Stimulated activated CD8-positive, alpha-beta memory T cell treated with anti-CD3 and anti-CD28 coated beads, Interleukin-4, amount 100 ng/mL, for 1 hour (primary cell): ENCODE measurements at regions not wholly inside any gene's neighbourhood (a gene's known extent, or its start where the extent isn't known, plus 50 kb on each side); places are given as distances from the start of the nearest gene placed in this dataset.

Experiments
- DNase-seq, 2 donors: peaks; one replicate each; pipeline ENCODE4 v3.0.0-alpha.2; 2020; ENCODE audit warnings: low read depth in 2 of 2, low spot score in 1 of 2

DNA sequence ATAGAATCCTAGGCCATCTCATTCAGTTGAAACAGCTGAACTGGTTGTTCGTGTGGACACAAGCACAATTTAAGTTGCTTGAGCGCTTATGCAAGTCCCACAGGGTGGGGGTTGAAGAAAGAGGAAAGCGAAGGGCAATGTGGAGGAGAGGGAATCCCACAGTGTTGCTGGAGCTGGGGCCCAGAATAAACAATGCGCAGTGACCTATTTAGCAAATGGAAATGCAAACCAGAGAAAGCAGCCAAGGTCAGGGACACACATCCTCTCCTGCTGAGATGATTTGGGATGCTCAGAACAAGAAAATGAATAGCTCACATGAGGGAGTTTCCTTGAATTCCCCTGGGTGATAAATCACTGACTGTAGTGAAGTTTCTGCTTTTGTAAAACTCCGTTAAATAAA, 838.3 kb downstream of the TLE4 start:
- DNase-seq: no peak

DNA sequence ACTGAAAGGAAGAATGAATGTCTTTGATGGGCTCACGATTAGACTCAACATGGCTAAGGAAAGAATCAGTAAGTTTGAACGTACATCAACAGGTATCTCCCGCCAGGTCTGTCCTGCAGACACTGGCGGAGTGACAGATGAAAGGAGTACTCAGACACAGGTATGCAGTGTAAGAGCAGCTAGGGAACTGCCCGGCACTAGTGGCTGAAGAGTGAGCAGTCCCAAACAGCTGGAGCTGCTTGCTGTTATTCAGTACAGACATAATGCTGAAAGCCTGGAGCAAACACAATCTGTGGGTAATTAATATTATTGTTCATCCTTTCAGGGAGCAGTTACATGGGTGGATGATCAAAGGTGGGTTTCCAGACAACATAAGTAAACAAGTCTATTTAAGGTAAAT, 835.5 kb downstream of the TLE4 start:
- DNase-seq: no peak

DNA sequence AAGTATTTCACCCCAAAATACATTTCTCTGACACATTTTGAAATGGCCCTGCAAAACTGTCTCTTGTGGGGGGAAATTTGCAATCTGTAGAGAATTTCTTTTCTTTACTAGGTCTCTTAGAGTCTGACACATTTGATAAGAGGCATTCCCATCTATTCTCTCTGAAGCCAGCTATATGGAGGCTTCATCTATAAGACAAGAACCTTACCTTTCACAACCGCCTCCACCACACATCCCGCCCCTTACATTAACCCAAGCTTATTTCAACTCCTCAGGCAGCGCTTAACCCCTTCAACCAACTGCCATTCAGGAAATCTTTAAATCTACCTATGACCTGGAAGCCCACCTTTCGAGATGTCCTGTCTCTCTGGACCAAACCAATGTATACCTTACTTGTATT, 829.5 kb downstream of the TLE4 start:
- DNase-seq: no peak

DNA sequence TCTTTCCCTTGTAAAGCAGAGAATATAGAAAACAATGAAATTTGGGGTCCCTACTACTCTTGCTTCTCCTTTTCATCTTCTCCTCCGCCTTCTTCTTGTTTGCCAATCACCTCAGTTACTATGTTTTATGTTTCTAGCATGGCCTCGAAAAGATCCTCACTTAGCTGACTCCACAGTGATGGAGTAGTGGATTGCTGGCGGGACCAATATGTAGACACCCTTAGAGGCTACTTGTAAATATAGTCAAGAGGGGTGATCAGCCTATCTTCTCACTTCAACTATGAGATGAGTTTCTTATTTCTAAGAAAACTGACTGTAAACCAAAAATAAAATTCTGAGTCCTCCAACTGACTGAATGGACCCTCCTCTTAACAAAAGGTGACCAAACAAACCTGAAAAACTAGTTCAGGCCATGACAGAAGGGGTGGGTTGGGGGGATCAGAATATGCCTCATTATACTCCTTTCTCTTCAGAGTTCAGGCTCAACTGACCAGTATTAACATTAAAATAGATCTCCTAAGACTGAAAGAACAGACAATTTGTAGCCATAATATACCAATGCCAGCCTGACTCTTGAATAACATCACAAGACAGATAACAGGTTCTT, 829.0 kb downstream of the TLE4 start:
- no peak for DNase-seq

DNA sequence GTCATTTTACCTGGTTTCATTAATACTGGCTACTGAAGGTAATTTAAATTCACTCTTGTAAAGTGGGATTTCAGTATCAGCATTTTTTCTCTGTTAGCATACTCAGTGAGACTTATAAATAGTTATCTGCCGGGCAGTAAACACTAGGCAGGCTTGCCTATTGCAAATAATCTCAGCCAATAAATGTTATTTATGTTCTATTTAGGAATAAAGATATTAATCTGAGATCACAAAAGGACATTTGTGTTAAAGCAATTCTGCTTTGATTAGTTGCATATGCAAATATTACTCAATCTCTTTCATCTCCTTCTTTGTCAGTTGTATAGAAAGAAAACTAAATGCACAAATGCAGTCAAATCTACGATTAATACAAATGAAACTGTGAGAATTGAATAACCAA, 827.8 kb downstream of the TLE4 start:
- DNase-seq: no peak

DNA sequence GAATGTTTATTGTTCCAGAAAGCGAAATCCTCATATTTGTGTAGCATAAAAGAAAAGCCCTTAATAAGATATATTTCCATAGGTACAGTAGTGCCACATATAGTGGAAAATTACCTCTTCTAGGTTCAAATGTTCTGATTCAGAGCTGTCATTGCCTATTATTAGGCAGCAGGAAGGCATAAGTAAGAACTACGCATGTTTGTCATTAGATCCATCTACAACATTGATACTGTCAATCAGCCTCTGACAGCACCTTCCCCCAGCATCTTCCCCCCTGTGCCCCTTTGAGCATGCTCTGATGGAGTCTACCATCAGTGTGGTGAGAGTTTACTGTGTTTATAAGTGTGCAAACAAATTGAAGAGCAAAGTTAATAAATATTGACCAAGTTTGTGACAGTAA, 816.1 kb downstream of the TLE4 start:
- DNase-seq: no peak

DNA sequence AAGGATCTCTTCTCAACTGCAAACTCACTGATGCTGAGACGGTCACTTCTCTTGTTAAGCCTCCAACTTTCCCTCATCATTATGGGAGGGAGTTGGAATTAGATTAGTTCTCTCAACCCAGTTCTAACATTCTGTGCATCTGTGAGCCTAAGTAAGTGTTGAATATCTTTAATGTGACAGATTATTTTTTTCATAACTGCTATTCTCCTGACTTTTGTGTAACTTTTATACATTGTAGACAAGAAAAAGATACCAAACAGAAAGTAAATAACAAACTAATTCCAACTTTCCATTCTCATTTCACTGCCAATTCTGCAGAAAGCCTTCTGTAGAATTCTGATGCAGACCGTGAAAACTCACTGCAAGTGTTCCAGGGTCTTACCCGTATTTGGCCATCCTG, 813.5 kb downstream of the TLE4 start:
- no peak for DNase-seq

DNA sequence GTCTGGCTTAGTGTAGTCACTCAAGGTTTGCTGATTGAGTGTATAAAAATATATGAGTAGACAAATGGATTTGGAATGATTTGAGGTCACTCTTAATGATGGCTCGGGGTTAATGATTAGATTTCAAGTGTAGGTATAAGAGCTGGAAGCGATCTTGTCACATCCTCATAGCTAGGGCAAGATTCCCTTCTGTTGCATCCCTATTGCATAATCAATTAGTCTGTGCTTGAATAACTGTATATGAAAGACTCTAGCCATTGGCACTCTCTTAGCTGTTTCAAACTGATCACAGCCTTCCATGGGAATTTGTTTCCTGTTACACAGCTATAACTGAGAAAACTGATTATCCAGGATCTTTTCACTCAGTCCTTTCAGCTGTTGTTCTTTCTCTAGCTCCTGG, 811.6 kb downstream of the TLE4 start:
- DNase-seq: no peak

DNA sequence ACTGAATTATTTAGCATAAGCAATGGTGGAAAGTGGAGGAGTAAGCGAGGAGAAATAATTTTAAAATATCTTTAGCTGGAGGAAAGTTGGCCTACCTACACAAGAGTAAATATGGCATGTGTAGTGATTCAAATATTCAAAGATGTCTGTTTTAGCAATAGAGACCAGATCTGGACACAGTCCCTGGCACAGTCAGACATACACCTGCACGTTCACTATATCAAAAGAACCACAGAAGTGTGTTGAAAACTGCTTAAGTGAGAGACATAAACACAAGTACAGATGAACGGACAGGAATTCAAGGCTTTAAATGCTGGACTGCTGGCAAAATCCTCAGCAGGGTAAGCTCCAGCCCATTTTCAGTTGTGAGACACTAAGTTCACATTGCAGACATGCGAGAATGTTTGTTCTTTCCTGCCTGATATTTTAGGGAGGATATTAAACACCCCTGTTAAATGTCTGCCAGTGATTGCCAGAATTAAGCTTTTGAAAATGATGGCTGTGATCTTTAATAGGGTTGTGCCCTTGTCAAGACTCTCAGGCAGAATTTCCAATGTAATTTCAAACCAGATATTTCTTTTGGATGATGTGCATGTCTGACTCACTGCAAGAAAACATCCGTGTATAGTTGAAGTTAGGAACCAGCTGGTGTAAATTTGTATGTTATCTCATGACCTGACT, 810.6 kb downstream of the TLE4 start:
- DNase-seq: no peak

DNA sequence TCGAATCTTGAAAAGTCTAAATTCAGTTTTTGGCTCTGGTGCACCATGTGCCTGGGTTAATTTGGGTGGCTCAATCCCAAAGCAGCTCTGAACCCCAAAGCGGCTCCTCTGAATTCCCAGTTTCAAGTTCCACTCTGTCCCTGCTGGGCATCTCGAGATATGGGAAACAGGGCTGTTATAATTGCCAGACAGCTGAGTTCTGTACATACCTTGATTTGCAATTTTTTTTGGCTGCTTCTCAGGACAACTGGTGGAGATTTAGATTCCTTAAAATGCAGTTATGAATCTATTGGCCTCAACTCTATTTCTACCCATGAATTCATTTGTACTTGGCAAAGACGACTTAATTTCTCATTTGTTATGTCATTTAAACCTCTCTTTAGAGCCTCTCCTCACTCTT, 808.5 kb downstream of the TLE4 start:
- no peak for DNase-seq

DNA sequence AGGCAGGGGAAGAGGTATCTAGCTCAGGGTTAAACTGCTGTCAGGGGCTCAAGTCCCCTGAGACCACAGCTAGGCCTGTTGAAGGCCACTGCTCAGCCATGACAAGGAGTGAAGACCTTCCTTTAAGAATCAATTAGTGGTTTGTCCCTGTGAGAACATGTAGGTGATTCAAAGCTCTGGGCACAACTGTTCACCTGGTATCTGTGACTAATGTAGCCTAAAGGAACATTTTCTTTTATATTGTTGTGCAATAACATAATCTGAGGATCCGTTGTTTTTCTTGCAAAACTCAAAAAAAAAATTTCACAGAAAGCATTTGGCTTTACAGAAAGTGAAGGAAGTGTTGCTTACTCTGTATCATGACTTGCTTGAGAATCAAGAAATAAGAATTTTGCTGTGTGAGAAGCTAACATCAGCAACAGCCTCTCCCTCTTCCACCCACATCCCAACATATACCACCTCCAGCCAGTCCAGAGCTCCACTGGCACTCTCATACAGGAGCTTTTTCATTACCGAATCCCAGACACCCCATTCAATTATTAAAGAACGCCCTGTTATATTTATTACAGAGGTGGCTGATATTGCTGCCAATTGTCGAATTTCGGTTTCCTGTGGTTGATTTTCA, 807.0 kb downstream of the TLE4 start:
- no peak for DNase-seq

DNA sequence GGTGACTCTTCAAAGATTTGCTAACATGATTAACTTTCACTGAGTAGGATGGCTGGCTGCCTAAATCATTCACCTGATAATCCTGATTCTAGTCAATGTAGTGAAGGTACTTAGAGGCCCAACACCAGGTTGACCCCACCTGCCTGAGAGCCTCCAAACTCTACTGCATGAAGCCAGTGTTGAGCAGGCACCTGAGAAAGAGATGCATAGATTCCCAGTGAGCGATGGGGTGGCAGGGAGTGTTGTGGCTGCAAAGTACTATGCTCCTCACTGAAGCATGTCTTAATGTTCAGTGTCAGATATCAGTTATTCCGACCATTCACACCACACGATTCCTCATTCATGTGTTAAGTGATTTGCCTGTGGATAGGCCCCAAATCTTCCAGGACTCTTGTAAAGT, 804.4 kb downstream of the TLE4 start:
- DNase-seq: no peak

DNA sequence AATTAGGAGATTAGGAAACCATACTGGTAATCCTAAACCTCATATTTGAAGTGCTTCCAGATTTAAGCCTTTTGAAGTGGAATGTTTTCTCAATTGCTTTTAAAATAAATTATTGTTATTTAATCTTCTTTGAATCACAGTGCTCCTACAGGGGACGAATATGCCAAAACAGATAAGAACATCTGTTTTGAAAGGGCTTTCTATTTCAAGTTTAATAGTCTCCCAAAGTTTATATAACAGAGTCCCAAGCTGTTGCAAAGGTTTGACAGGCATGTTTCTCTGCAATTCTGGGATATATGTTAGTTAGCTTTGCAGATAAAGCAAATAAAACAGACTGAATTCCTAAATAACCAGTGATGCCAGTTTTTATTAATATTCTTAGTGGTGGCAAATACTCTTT, 803.7 kb downstream of the TLE4 start:
- DNase-seq: no peak

DNA sequence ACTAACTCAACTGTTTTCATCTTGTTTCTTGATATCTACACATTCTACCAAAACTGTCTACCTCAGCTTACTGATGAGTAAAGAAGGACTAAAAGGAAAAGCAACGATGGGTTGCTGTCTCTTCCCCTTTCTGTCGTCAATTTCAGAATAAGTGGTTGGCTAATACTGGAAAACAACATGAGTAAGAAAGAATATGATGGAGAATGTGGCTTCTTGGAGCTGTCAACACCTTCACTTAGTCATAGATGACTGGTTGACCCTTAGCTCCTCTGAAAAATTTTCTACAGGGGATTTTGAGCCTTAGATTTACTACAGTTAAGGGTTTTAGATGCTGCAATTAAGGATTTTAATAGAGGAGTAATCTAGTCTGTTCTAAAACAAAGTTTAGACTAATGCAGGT, 797.9 kb downstream of the TLE4 start:
- no peak for DNase-seq

DNA sequence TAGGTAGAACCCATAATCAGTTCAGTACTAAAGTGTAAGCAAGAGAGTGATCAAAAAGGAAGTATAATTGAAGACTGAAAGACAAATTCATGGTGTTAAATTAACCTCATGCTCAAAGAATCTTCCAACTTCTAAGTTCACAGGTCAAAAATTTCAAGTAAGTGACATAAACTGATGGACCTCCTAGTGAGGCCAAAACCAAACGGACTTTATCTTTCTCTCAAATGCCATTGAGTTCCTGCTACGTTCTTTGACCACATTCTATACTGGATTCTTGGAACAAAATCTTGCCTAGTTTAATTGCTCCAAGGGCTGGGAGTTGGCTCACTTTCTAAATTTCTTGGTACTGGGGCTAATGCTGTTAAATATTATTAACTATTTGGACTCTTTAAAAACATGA, 794.9 kb downstream of the TLE4 start:
- DNase-seq: no peak

DNA sequence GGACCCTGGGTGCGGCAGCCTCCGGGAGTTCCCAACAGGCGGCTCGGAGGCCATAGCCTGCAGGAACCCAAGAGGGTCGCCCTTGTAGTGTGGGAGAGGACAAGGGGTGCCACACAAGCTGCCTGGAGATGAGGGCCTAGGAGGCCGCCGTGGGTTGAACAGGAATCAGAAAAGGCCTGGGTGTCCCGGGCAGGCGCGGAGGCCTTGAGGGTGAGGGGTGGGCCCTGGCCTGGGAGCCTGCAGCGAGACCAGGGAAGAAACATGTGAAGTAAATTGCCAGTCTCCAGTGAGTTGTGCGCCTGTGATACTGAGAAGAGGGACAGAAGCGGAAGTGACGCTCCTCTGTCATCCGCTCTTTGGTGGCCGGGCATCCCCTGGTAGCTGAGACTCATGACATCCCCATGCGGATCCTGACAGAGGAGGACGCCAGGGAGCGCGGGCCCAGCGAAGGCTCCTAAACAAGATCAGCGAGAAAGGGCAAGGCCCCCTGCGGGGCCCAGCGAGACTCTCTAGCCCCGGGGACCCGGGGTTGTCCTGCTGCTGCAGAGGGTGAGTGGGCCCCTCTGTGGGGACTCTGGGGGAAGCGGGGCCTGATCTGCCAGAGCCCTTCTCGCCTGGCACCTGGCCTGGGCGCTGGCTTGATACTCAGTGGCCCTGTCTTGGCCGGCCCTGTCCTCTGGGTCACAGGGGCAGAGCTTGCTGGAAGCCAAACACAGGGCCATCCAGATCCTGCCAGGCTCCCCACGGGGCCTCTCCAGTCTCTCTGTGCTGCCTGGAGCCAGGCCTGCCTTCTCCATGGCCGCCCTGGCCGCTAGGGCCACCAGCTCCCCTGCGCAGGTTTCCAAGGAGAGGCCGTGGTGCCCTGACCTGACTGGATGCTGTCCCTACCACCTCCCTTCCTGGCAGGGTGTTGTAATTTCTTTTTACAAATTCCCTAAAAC, 788.4 kb downstream of the TLE4 start:
- no peak for DNase-seq

DNA sequence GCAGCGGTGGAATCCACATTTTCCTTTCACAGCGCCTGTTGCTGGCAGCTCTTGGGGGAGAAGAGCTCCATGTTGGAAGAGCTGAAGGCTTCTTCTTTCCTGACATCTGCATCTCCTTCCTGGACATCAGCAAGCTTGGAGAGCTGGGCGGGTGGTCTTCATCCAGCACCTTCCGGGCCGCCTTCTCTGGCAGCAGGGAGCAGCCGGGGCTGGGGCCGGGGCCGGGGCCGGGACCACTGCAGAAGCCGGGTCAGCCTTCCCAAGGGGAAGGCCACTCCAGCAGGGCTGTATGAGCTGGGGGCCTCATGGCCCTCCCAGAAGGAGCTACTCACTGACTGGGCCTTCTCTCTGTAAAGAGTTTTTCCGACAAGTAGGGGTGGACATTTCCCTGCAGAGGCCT, 787.5 kb downstream of the TLE4 start:
- no peak for DNase-seq

DNA sequence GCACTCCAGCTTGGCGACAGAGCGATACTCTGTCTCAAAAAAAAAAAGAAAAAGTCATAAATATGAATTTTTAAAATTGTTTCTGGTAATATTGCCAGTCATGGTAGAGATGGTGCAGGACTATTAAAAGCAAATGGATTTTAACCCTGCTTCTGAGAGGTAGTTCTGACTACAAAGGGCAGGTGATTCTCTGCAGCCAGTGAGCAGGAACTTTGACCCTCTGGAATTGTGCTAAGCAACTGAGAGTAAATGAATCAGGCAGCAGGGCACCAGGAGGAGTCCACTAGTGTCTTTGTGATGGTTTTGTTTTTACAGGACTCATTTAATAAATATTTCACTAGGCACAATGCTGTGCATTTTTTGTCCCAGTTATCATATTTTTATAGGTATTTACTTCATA, 781.2 kb downstream of the TLE4 start:
- DNase-seq: no peak

DNA sequence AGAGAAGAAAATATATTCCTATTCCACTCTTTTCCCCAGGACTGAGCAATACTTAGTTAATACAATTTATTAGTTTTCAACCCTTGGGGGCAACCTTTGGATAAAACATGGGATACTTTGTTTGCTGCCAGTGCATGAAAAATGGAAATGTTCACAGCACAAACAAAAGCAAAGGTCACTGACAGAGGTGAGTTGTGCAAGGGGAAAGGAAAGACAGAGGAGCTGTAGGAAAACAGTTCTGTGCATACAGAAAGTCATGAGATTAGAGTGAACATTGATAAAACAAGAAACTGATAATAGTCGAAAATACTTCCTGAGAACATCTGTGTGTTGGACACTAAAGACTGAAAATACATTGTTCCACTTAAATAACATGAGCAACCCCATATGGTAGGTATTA, 779.8 kb downstream of the TLE4 start:
- DNase-seq: no peak

DNA sequence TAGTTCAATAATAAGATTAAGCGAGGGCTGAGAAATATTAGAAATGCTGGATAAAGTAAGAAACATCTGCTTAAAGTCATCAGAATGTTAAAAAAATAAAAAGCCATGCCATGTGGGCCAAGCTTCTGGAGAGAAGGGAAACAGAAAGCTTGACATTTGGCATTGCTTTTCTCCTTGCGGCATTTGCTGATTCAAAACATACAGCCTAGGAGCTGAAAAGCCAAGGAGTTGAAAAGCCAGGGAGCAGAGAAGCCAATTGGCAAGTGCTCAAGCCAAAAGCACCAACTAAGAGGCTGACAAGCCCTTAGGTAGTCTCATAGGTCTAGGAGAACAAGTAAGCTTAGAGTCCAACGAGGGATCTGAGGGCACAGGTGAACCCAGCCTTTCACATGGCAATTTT, 754.3 kb downstream of the TLE4 start:
- no peak for DNase-seq

DNA sequence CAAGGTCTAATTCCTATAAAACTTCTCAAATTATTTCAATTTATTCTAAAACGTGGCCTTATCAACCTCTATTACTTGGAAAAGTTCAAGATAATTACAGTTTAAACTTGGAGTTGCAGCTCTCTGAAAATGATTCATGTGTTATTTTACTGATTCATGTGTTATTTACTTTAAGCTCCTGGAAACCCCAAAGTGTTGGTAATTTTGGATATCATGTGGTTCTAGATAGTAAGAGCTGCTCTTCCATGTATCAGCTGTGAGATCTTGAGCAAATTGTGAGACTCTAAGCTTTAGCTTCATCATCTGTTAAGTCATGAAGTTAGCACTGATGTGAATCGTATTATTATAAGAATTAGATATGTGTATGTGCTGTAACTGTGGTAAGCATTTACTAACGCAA, 749.2 kb downstream of the TLE4 start:
- no peak for DNase-seq

DNA sequence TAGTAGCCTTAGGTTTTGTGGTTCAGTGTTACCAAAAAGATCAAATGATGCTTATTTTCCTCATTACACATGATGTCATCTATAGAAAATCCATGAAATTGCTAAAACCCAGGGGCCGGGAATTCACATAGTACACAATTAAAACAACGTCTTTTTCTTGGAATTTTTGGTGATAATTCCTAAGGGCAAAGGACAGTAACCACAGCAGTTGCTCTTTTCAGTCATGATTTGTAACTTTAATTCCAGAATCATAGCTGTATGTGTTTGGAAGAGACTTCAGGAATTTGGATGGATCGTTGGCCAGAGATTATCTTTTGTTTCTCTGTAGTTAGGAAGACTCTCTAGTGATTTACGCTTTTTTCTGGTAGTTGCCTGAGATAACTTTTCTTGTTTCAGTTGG, 748.7 kb downstream of the TLE4 start:
- no peak for DNase-seq
